ENCODE measurements at regions not wholly inside any gene's neighbourhood (a gene's known extent, or its start where the extent isn't known, plus 50 kb on each side); places are given as distances from the start of the nearest gene placed in this dataset.
"Not testable (repeated sequence)": the region's sequence is repeated elsewhere in the genome, so short reads cannot be mapped to it uniquely, and the experiment has no call there.

DNA sequence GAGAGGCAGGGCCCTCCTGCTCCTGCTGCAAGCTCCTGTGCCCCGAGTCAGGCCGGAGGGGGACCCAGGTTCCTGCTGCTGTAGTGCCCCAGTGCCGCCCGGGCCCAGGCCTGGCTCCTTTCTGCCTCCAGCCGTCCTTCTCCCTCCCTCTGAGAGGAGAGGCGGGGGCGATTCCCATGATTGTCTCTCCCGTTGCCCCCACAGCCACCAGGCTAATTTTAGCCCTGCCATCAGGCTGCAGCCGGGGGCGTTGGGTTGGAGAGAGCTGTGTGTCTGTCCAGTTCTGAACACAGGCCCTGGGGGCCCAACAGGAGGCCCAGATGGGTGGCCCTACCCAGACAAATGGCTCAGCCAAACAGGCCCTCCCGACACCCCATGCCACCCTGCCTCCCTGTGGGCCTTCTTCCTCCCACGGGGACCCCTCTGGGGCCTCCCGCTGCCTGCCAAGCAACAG, 214.8 kb downstream of the TBC1D2B start:
- no peak for DNase-seq (ENCODE audit: low spot score)

DNA sequence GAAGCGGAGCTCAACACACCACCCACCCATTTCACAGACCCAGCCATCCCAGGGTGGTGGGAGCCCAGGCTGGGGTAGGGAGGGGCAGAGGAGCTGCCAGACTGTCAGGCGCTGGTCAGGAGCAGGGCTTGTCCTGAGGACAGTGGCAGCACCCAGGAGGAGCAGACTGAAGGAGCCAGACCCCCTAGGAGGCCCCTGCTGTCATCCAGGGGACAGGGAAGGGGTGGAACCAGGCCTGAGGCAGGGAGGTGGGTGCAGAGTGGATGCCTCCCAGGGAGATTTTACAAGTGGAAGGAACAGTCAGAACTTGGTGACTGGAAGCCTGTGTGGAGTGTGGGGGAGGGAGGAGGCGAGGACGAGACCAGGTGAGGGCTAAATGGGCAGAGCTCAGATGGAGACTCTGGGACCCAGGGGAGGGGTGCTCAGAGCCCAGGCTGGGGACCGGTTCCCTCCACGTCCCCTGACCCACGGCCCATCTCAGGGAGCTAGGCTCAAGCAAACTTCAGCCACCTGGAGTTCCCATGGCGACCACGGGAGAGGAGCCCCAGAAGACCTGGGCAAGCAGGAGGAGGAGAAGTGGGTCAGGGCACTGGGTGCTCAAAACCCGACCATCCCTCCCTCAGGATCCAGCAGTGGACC, 215.4 kb downstream of the TBC1D2B start:
- DNase-seq (ENCODE audit: low spot score), result not testable (repeated sequence)

DNA sequence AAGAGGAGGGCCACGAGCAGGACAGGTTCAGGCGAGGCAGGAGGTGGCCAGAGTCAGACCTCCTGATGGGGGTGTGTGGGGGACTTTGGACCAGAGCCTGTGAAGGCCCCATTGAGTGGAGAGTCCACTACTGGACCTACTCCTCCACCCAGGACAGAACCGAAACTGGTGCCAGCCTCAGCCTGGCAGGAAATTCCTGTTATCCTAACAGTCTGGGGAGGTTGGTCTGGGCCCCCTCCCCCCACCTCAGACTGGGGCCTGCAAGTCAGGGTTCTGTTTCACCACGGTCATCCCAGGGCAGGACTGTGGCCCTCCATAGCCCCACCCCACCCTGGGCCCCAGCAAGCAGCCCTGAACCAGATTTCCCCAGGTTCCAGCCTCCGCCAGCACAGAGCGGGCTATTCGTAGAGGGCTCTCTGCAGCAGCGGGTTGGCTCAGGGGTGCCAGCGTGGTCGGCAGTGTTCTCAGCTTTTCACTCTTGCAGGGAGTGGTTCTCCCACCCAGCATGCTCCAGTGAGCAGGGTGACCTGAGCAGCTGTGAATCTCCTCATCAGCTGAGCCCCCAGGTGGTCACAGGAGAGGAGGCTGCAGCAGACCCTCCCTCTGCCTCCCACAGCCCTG, 217.3 kb downstream of the TBC1D2B start:
- DNase-seq (ENCODE audit: low spot score), result no peak

DNA sequence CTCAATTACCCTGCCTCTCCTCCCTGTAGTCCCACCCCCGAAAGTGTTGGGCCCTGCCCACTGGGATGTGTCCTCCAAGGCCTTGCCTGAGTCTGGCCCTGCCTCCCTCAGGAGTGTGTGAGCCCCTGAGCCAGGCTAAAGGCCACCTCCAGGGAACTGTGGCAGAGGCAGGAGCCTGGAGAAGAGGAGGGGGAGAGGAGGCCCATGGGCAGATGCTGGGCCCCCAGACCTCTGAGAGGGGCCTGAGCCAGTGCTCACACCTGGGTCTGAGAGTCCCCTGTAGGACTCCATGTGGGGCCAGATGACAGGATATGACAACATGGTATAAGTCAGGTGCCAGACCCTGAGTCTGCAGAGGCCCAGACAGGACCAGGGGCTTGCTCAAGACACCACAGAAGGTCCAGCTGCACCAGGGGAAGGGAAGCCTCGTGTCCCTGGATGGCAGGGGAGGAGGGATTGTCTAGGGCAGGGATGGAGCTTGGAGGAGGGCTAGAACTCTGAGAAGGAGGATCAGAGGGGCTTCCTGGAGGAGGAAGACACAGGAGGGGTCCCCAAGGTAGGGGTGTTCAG, 217.9 kb downstream of the TBC1D2B start:
- no peak for DNase-seq (ENCODE audit: low spot score)

DNA sequence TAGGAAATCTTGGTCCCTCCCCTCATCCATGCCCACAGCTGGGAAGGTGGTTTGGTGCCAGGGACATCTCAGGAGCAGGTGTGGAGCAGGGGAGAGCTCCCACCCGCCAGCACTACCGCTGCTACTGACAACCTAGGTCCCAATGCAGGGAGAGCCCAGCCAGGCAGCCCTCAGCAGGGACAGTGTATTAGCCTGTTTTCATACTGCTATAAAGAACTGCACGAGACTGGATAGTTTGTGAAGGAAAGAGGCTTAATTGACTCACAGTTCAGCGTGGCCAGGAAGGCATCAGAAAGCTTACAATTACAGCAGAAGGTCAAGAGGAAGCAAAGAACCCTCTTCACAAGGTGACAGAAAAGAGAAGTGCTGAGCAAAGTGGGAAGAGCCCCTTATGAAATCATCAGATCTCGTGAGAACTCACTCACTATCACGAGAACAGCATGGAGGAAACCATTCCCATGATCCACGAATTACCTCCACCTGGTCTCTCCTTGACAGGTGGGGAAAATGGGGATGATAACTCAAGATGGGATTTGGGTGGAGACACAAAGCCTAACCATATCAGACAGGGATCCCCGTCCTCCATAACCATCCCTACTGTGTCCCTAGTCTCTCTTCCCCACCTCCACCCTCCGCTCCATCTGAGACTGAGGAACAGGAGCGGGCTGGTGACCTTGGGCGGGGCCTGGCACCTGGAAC, 218.6 kb downstream of the TBC1D2B start:
- DNase-seq (ENCODE audit: low spot score), result no peak

DNA sequence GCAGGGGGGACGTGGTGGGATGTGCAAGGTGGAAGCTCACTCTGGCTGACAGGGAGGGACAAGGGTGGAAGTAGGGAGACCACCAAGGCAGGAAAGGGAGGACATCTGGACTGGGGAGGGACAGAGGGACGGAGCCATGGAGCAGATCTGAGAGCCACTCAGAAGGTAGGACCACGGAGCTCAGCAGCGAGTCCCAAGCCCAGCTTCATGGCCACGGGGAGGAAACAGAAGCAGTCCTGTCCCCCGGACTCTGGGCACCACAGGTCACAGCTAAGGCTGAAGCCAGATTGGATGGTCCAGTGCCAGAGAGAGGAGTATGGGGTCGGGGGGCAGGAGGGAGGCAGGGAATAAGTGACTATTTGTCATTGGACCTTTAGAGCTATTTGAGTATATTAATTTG, 220.1 kb downstream of the TBC1D2B start:
- DNase-seq (ENCODE audit: low spot score), result no peak

DNA sequence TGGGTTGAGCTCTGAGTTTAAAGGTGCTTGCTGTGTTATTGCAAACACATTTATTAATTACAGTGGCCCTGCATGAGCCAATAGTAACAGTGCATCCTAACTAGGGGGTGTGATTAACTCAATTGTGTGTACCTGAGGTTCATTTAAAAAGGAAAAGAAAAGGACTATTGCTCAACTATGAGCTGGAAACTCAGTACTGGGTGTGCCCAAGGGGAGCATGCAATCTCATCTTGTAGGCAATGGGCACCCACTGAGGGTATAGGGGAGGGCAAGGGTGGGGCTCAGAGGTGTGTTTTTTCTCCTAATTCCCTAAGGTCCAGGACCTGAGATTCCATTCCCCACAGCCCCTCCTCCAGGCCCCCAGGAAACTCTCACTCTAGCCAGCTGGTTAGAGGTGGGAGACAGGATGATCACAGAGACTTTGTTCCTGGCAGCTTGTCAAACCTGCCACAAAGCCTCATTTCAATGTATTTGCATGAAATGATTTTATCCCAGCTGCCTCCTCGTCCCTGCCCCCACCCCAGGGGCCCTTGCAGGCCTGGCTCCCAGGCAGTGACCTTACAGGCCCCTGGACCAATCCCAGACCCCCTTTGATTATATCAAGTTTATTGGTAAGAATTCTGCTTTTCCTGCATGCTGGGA, 220.7 kb downstream of the TBC1D2B start:
- DNase-seq (ENCODE audit: low spot score), result no peak

DNA sequence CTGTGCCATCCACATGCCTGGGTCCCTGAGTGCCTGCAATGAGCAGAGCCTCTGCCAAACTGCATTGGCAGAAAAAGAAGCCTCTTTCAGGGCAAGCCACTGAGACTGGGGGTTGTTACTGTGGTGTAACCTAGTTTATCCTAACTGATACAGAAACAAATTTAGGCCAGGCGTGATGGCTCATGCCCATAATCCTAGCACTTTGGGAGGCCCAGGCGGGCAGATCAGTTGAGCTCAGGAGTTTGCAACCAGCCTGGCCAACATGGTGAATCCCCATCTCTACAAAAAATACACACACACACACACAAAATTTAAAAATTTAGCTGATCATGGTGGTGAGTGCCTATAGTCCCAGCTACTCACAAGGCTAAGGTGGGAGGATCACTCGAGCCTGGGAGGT, 221.6 kb downstream of the TBC1D2B start:
- DNase-seq (ENCODE audit: low spot score), result no peak

DNA sequence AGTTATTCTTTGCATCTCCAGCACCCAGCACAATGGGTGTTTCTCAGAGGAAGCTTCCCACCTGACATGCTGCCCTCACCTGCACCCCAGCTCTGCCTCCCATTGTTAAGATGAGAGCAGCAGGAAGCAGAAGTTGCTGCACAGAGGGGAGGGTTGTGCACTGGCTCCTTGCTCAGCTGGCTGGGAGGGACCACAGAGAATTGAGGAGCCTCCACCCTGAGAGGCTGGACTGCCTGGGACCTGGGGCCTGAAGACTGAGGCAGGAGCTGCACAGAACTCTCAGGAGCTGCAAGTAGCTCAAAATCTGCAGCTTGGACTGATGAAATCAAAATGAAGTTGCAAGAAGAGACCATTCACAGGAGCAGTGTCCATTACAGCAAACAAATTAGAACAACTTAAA, 222.3 kb upstream of the LINGO1 start:
- no peak for DNase-seq (ENCODE audit: low spot score)

DNA sequence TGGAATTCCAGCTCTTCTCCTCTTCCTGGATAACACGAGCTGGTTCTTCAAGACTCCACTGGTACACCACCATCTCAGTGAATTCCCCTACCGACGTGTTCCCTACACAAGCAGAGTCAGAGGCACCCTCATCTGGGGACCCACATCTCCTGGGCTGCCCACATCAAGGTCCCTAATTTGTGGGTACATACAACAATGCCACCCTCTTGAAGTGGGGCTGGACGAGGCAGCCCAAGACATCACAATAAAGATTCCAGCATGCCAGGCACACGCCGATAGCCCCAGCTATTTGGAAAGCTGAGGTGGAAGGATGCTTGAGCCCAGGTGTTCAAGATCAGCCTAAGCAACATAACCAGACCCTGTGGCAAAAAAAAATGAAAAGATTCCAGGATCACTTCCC, 221.2 kb upstream of the LINGO1 start:
- no peak for DNase-seq (ENCODE audit: low spot score)

DNA sequence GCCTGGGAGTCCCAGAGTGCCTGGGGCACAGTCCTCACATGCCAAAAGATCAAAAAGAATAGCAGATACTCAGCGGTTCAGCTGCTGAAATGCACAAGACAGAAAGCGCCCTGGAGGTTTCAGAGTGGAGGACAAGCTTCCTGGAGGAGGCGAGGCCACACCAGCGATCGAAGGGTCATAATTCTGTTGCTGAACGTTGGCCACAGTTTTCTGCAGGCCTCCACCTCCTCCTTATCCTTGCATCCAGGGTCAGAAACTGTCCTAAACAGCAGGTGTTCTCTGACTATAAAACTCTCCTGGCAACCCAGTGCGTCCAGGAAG, 220.3 kb upstream of the LINGO1 start:
- DNase-seq (ENCODE audit: low spot score), result no peak

DNA sequence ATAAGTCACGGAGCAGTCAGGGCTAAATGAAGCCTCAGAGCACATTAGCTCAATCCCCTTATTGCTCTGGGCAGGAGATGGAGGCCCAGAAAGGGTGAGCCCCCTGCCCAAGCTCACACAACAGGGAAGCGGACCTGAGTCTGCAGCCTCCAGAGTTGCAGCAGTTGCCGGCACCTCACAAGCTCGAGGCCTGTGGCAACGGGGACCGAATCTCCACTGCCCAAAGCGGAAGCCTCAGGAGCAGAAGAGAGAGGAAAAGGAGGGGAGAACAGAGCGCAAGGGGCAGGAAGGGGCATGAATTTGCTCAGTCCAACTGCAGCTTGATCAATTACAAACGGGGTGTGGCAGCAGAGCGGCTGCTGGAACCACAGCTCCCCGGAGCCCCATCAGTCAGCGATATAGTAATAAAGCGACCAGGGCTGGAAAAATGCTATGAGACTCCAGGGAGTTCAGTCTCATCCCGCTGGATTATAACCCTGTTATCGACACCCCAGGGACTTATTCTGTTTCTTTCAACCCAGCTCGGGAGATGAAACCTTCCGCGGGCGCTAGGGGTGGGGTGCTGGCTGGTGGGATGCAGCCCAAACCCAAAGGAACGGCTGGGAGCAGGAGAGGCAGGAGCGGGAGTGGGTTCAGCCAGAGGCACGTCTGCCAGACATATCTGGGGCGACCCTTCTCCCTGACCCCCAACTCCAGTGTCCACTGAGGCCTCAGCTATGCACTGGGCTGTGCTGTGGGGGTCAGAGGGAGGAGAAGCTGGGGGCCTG, 219.7 kb upstream of the LINGO1 start:
- DNase-seq (ENCODE audit: low spot score), result no peak

DNA sequence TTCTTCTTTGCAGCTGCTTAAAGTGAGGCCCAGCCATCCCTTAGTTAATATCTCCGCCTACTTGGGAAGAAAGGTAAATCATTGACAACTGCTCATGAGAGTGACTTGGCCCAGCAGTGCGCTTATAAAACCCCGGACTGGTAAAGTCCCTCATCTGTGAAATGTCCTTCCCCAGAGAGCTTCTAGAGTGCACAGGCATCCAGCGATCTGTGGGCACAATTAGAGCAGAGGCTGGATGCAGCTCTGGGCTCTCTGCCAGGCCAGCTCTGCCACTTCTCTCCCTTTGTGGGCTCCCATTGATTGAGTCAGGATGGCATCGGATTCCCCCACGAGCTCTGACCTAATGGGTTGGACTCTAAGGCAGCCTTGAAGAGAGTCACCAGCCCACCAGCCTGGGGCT, 219.0 kb upstream of the LINGO1 start:
- no peak for DNase-seq (ENCODE audit: low spot score)

DNA sequence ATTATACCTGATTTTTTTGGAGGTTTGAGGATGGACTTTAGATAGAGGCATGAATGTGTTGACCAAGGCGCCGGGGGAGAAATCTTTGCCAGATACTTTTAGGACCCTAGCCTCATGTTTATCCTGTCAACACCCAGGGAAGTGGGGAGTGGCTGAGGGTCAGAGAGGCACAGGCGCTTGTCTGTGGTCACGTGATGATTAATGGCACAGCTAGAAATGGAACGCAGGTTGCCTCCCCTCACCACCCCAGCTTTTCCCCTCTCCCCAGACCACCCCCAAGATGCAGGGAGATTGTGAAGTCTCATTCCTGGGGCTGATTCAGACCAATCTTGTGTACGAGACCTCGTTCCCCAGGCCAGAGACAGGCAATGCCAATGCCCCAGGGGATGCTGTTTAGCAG, 218.4 kb upstream of the LINGO1 start:
- DNase-seq (ENCODE audit: low spot score), result no peak

DNA sequence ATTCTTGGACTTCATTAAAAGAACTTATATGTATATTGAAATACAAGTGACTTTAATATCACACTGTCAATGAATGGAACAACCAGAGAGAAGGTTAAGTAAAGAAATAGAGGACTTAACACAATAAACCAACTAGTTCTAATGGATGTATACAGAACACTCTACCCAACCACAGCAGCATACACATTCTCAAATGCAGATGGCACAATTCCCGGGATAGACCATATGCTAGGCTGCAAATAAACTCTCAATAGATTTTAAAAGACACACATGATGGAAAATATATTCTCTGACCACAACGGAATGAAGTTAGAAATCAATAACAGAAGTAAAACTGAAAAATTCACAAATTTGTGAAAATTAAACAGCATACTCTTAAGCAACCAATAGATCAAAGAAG, 214.3 kb upstream of the LINGO1 start:
- no peak for DNase-seq (ENCODE audit: low spot score)

DNA sequence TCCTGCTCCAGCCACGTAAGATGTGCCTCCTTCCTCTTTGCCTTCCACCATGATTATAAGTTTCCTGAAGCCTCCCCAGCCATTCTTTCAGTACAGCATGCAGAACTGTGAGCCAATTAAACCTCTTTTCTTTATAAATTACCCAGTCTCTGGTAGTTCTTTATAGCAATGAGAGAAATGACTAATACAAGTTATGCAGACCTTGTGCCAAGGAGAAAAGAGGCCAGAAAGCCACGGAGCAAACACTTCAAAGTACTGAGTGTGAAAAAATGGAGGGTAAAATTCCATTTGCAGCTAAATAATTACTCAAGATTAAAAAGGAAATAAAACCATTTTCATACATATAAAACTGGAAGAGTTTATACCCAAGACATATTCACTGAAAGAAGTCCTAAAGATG, 213.6 kb upstream of the LINGO1 start:
- DNase-seq (ENCODE audit: low spot score), result no peak

DNA sequence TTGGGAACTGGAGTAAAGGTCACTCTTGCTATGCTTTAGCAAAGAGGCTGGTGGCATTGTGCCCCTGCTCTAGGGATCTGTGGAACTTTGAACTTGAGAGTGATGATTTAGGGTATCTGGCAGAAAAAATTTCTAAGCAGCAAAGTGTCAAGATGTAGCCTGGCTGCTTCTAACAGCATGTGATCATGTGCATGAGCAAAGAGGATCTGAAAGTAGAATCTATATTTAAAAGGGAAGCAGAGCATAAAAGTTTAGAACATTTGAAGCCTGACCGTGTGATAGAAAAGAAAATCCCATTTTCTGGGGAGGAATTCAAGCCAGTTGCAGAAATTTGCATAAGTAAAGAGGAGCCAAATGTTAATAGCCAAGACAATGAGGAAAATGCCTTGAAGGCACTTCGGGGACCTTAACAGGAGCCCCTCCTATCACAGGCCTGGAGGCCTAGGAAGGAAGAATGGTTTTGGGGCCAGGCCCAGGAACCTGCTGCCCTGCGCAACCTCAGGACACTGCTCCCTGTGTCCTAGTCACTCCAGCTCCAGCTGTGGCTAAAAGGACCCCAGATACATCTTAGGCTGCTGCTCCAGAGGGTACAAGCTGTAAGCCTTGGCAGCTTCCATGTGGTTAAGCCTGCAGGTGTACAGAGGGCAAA, 212.2 kb upstream of the LINGO1 start:
- DNase-seq (ENCODE audit: low spot score), result no peak

DNA sequence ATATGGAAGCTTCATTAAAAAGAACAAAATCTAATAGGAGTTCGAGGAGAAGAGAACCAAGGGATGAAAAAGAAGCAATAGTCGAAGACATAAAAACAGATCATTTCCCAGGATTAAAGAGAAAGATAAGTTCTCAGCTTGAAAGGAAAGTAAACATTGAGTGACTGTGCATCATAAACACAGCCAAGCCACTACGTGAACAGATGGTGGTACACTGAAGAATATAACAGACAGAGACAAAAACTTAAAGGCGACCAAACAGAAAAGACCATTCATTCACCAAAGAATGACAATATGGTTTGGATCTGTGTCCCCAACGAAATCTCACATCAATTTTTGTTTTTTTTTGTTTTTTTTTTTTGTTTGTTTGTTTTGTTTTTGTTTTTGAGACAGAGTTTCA, 210.8 kb upstream of the LINGO1 start:
- no peak for DNase-seq (ENCODE audit: low spot score)

DNA sequence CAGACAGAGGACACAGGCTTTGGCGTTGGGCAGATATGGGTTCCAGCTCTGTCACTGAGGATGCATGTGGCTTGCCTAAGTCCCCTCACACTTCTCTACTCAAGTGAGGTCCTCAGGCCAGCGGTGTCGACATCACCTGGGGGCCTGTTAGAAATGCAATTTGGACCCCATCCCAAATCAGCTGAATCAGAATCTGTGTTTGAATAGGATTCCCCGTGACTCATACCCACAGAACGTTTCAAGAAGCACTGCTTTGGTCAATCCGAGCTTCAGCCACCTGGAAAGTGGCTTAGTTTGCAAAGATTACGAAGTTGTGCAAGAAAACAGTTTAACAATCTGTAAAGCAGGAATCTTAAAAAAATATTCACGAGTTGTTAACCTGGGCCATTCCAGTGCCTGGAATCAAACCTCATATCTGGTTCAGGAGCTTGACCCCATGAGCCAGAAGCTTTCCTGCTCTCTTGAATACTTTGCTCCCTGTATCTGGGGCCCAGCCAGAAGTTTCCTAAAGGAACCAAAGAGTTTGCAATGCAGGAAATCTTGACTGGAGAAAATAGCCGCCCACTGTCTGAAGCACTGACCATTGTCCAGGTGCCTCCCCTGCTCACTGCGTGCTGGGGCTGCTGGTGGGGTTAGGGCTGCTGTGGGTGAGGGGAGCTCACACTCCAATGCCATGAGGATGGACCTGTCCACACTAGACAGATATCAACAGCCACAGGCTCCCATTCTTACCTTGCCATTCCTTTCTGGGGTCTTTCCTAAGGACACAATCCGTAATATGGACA, 208.5 kb upstream of the LINGO1 start:
- DNase-seq (ENCODE audit: low spot score), result no peak

DNA sequence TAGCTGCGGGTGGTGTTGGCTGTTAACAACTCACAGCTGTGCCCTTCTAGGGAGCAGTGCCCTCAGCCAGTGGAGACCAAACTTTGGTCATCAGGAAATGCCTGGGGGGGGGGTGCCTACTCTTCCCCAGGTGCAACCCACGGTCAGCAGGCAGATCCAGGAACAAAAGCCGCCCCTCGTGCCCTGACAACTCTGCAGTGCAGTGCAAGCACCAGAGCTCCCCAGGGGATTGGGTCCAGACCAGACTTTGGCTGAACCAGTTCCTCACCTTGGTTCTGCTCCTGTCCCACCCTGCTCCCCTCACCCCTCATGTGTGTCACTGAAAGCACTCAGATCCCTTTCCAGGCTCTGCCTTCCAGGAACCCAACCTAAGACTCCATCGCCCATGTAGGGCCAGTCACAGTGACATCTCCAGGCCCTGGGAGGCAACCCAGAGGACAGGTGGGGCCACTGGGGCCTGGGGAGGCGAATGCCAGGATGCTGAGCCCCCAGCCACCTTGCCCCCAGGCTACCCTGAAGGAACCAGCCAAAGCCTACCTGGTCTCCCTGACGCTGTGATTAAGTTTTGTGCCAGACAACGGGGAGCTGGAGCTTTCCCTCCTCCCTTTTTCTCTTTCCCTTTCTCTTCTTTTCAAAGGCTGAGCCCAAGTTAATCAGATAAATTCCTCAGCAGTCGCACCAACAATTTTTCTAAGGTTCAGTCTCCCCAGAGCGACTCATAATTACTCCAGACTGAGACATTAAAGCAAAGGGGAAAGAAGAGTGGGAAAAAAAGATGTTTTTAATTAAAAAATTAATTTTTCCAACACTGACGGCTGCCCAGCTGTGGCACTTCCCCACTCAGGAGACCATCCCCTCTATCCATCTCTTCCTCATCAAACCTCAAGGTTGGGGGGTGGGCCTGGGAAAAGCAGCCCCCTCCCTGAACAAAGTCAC, 207.5 kb upstream of the LINGO1 start:
- DNase-seq (ENCODE audit: low spot score), result no peak

Data from GM03348 (cell line).